Upper lobe of left lung (tissue), 4 donors: ENCODE measurements at regions not wholly inside any gene's neighbourhood (a gene's known extent, or its start where the extent isn't known, plus 50 kb on each side); places are given as distances from the start of the nearest gene placed in this dataset.

Source experiments
- EP300 ChIP-seq, 4 donors: sonication (generic); formaldehyde crosslinking; IDR thresholded peaks; one replicate each; pipeline ENCODE4 v1.5.1; 2017; ENCODE audit warnings: antibody characterized with exemption in 4 of 4, control low read depth in 2 of 4
- POLR2A ChIP-seq, 4 donors: fragments of 450-650 bp; IDR thresholded peaks; one replicate each; pipeline ENCODE4 v1.5.1; 2016 to 2017; ENCODE audit warnings: antibody characterized with exemption in 4 of 4, mild to moderate bottlenecking in 2 of 4
- POLR2AphosphoS5 ChIP-seq, 2 donors: sonication (generic); formaldehyde crosslinking; IDR thresholded peaks; one replicate each; pipeline ENCODE4 v1.5.1; 2017; ENCODE audit warnings: antibody characterized with exemption in 2 of 2
- TF ChIP-seq, protein P1 (sequence below), 6 experiments: fragments of 450-650 bp in 4 of 6; fragments of 200-600 bp in 2 of 6; sonication (generic) in 2 of 6; IDR thresholded peaks; one replicate each; pipeline ENCODE4 v1.5.1; 2016 to 2019; ENCODE audit warnings: antibody characterized with exemption in 6 of 6

DNA sequence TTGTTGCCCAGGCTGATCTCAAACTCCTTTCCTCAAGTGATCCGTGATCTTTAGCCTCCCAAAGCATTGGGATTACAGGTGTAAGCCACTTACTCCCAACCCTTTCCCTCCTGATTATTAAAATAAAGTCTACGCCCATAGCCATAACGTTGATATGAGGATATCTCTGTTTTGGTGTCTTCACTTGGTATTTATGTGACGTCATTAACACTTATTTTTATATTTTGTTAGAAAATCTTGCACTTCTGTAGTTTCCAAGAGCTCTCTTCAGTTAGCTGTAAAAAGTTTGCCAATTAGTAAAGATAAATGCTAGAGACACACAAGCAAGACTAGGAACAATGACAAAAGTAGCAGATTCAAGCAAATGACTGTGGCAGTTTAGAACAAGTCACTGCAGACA, 115.6 kb upstream of the HSF2 start:
- TF ChIP-seq, protein P1, sequence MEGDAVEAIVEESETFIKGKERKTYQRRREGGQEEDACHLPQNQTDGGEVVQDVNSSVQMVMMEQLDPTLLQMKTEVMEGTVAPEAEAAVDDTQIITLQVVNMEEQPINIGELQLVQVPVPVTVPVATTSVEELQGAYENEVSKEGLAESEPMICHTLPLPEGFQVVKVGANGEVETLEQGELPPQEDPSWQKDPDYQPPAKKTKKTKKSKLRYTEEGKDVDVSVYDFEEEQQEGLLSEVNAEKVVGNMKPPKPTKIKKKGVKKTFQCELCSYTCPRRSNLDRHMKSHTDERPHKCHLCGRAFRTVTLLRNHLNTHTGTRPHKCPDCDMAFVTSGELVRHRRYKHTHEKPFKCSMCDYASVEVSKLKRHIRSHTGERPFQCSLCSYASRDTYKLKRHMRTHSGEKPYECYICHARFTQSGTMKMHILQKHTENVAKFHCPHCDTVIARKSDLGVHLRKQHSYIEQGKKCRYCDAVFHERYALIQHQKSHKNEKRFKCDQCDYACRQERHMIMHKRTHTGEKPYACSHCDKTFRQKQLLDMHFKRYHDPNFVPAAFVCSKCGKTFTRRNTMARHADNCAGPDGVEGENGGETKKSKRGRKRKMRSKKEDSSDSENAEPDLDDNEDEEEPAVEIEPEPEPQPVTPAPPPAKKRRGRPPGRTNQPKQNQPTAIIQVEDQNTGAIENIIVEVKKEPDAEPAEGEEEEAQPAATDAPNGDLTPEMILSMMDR (IDR thresholded peaks at IDR 0.05): no peak
- no peak for TF ChIP-seq EP300 (IDR thresholded peaks at IDR 0.05)
- TF ChIP-seq POLR2AphosphoS5 (IDR thresholded peaks at IDR 0.05): no peak
- TF ChIP-seq POLR2A (IDR thresholded peaks at IDR 0.05): no peak
